GM12865 (cell line): ENCODE measurements at regions not wholly inside any gene's neighbourhood (a gene's known extent, or its start where the extent isn't known, plus 50 kb on each side); places are given as distances from the start of the nearest gene placed in this dataset.
"Not testable (repeated sequence)": the region's sequence is repeated elsewhere in the genome, so short reads cannot be mapped to it uniquely, and the experiment has no call there.

Experiments
- DNase-seq: peaks from one replicate; pipeline ENCODE4 v3.0.0; 2010; ENCODE audit warnings: low read depth
- H3K4me3 ChIP-seq: 2 replicates; pipeline ENCODE4 v1.5.1; 2011; ENCODE audit warnings: mild to moderate bottlenecking, low read depth, low read length, control low read depth
- CTCF ChIP-seq: IDR thresholded peaks from 2 replicates; pipeline ENCODE4 v1.5.1; 2011; ENCODE audit warnings: low read length, control low read depth, low read depth, inconsistent platforms; ENCODE audit not compliant: insufficient read depth; ENCODE audit errors: missing control alignments

- DNase-seq = no peak
- H3K4me3 ChIP-seq = no peak overlapping the region
- TF ChIP-seq CTCF = no peak
These were observed 685.6 kb downstream of the XPNPEP1 start for GRCh38 chr10:109237682-109238081.

GRCh38 chr10:109237050-109237449 is 686.3 kb downstream of the XPNPEP1 start:
- no peak overlapping the region for H3K4me3 ChIP-seq
- no peak for TF ChIP-seq CTCF
- no peak for DNase-seq

- not testable (repeated sequence) for DNase-seq, H3K4me3 ChIP-seq
These were observed 699.8 kb downstream of the XPNPEP1 start for GRCh38 chr10:109223533-109223932.

GRCh38 chr10:109219935-109220605 is 703.2 kb downstream of the XPNPEP1 start:
- no peak for TF ChIP-seq CTCF
- no peak for DNase-seq
- H3K4me3 ChIP-seq = no peak overlapping the region

GRCh38 chr10:109218207-109218606 is 705.1 kb downstream of the XPNPEP1 start:
- DNase-seq = no peak
- no peak overlapping the region for H3K4me3 ChIP-seq
- no peak for TF ChIP-seq CTCF

- no peak for DNase-seq
- no peak for TF ChIP-seq CTCF
- H3K4me3 ChIP-seq = no peak overlapping the region
These were observed 707.8 kb downstream of the XPNPEP1 start for GRCh38 chr10:109215291-109216075.

GRCh38 chr10:109214891-109215290 is 708.4 kb downstream of the XPNPEP1 start:
- not testable (repeated sequence) for H3K4me3 ChIP-seq, DNase-seq

GRCh38 chr10:109207361-109207760 is 716.0 kb downstream of the XPNPEP1 start:
- no peak overlapping the region for H3K4me3 ChIP-seq
- no peak for TF ChIP-seq CTCF
- no peak for DNase-seq
